NCI-H69 (cell line): ENCODE measurements at regions not wholly inside any gene's neighbourhood (a gene's known extent, or its start where the extent isn't known, plus 50 kb on each side); places are given as distances from the start of the nearest gene placed in this dataset.
"Not testable (repeated sequence)": the region's sequence is repeated elsewhere in the genome, so short reads cannot be mapped to it uniquely, and the experiment has no call there.

Experiments
- DNase-seq: peaks from one replicate; lab custom pipeline; 2025; lab: John Stamatoyannopoulos, UW

GRCh38 chr14:53857625-53858344, 98.8 kb downstream of the BMP4 start:
- no peak for DNase-seq

- no peak for DNase-seq
Measured at GRCh38 chr14:53855574-53855973, 101.1 kb downstream of the BMP4 start.

- DNase-seq = no peak
Measured at GRCh38 chr14:53855127-53855526, 101.5 kb downstream of the BMP4 start.

- no peak for DNase-seq
Measured at GRCh38 chr14:53851394-53852090, 105.1 kb downstream of the BMP4 start.

- DNase-seq = no peak
Measured at GRCh38 chr14:53850714-53851296, 105.8 kb downstream of the BMP4 start.

- DNase-seq = no peak
Measured at GRCh38 chr14:53849549-53849948, 107.1 kb downstream of the BMP4 start.

- no peak for DNase-seq
Measured at GRCh38 chr14:53848854-53849253, 107.8 kb downstream of the BMP4 start.

- DNase-seq = no peak
Measured at GRCh38 chr14:53847881-53848280, 108.7 kb downstream of the BMP4 start.

GRCh38 chr14:53847057-53847456, 109.6 kb downstream of the BMP4 start:
- no peak for DNase-seq

- DNase-seq = no peak
Measured at GRCh38 chr14:53845813-53846693, 110.6 kb downstream of the BMP4 start.

GRCh38 chr14:53842938-53843337, 113.7 kb downstream of the BMP4 start:
- DNase-seq = no peak

GRCh38 chr14:53841109-53842099, 115.2 kb downstream of the BMP4 start:
- no peak for DNase-seq

GRCh38 chr14:53840444-53840843, 116.2 kb downstream of the BMP4 start:
- peak; percentile 53 for DNase-seq

- no peak for DNase-seq
Measured at GRCh38 chr14:53838374-53838773, 118.3 kb downstream of the BMP4 start.

- not testable (repeated sequence) for DNase-seq
Measured at GRCh38 chr14:53837656-53838055, 119.0 kb downstream of the BMP4 start.

- no peak for DNase-seq
Measured at GRCh38 chr14:53836551-53836950, 120.1 kb downstream of the BMP4 start.

- no peak for DNase-seq
Measured at GRCh38 chr14:53828820-53829219, 127.8 kb downstream of the BMP4 start.

- no peak for DNase-seq
Measured at GRCh38 chr14:53824061-53824460, 132.6 kb downstream of the BMP4 start.

- DNase-seq = no peak
Measured at GRCh38 chr14:53814392-53814791, 142.2 kb downstream of the BMP4 start.

GRCh38 chr14:53810221-53810620, 146.4 kb downstream of the BMP4 start:
- DNase-seq = no peak

- DNase-seq = no peak
Measured at GRCh38 chr14:53808042-53808441, 148.6 kb downstream of the BMP4 start.
